Liver (tissue), 3 donors: ENCODE measurements at regions not wholly inside any gene's neighbourhood (a gene's known extent, or its start where the extent isn't known, plus 50 kb on each side); places are given as distances from the start of the nearest gene placed in this dataset.

Experiments
- FOXA1 ChIP-seq: IDR thresholded peaks from 2 replicates; pipeline ENCODE4 v1.6.1; 2016; ENCODE audit warnings: antibody characterized with exemption
- GABPA ChIP-seq, 2 donors: IDR thresholded peaks in 1 of 2; conservative IDR thresholded peaks in 1 of 2; 2 replicates each; pipeline ENCODE4 v1.6.1; 2016; ENCODE audit warnings: antibody characterized with exemption in 2 of 2, mild to moderate bottlenecking in 1 of 2, moderate library complexity in 1 of 2
- JUND ChIP-seq, 2 donors: IDR thresholded peaks; 2 replicates each; pipeline ENCODE4 v1.6.1; 2016; ENCODE audit warnings: antibody characterized with exemption in 2 of 2
- RAD21 ChIP-seq, 2 donors: IDR thresholded peaks; 2 replicates each; pipeline ENCODE4 v1.6.1; 2016; ENCODE audit warnings: antibody characterized with exemption in 2 of 2, mild to moderate bottlenecking in 2 of 2
- TAF1 ChIP-seq: conservative IDR thresholded peaks from 2 replicates; pipeline ENCODE4 v1.6.1; 2016; ENCODE audit warnings: antibody characterized with exemption, mild to moderate bottlenecking
- TF ChIP-seq, protein P1 (sequence below): fragments of 150-350 bp; IDR thresholded peaks from 2 replicates; pipeline ENCODE4 v1.5.1; 2017; ENCODE audit warnings: improper control_type of control experiment, low read depth, low read length; ENCODE audit not compliant: missing input control
- TF ChIP-seq, protein P2 (sequence below): IDR thresholded peaks from 2 replicates; pipeline ENCODE4 v1.6.1; 2016; ENCODE audit warnings: antibody characterized with exemption
- TF ChIP-seq, protein P3 (sequence below): IDR thresholded peaks from 2 replicates; pipeline ENCODE4 v1.6.1; 2016; ENCODE audit warnings: antibody characterized with exemption
- TF ChIP-seq, protein P4 (sequence below): IDR thresholded peaks from 2 replicates; pipeline ENCODE4 v1.6.1; 2016; ENCODE audit warnings: antibody characterized with exemption
- TF ChIP-seq, protein P5 (sequence below): IDR thresholded peaks from 2 replicates; pipeline ENCODE4 v1.6.1; 2016; ENCODE audit warnings: antibody characterized with exemption, mild to moderate bottlenecking
- donor health status: healthy.
- donor health status: healthy.

DNA sequence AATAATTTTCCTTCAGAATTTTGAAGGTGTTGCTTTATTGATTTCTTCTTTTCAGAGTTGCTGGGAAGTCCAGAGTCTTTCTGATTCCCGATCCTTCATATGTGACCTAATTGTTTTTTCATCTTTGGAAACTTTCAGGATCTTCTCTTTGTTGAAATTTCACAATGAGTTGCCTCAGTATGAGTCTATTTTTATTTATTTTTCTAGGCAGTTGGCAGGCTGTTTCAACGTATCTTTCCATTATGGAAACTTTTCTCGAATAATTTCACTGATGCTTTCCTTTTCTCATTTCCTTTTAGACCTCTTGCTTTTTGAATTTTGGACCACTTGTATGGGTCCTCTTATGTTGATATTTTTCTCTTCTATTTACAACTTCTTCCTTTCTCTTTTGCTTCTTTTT, 354.3 kb downstream of the TGFB2 start:
- TF ChIP-seq, protein P1, sequence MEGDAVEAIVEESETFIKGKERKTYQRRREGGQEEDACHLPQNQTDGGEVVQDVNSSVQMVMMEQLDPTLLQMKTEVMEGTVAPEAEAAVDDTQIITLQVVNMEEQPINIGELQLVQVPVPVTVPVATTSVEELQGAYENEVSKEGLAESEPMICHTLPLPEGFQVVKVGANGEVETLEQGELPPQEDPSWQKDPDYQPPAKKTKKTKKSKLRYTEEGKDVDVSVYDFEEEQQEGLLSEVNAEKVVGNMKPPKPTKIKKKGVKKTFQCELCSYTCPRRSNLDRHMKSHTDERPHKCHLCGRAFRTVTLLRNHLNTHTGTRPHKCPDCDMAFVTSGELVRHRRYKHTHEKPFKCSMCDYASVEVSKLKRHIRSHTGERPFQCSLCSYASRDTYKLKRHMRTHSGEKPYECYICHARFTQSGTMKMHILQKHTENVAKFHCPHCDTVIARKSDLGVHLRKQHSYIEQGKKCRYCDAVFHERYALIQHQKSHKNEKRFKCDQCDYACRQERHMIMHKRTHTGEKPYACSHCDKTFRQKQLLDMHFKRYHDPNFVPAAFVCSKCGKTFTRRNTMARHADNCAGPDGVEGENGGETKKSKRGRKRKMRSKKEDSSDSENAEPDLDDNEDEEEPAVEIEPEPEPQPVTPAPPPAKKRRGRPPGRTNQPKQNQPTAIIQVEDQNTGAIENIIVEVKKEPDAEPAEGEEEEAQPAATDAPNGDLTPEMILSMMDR: no peak
- TF ChIP-seq, protein P2, sequence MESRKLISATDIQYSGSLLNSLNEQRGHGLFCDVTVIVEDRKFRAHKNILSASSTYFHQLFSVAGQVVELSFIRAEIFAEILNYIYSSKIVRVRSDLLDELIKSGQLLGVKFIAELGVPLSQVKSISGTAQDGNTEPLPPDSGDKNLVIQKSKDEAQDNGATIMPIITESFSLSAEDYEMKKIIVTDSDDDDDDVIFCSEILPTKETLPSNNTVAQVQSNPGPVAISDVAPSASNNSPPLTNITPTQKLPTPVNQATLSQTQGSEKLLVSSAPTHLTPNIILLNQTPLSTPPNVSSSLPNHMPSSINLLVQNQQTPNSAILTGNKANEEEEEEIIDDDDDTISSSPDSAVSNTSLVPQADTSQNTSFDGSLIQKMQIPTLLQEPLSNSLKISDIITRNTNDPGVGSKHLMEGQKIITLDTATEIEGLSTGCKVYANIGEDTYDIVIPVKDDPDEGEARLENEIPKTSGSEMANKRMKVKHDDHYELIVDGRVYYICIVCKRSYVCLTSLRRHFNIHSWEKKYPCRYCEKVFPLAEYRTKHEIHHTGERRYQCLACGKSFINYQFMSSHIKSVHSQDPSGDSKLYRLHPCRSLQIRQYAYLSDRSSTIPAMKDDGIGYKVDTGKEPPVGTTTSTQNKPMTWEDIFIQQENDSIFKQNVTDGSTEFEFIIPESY: no peak
- TF ChIP-seq, protein P3, sequence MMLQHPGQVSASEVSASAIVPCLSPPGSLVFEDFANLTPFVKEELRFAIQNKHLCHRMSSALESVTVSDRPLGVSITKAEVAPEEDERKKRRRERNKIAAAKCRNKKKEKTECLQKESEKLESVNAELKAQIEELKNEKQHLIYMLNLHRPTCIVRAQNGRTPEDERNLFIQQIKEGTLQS: no peak
- TF ChIP-seq, protein P4, sequence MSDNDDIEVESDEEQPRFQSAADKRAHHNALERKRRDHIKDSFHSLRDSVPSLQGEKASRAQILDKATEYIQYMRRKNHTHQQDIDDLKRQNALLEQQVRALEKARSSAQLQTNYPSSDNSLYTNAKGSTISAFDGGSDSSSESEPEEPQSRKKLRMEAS: no peak
- TF ChIP-seq RAD21 (IDR thresholded peaks at IDR 0.05) (no peak), TAF1 (no peak), GABPA (IDR thresholded peaks at IDR 0.05 in 1 of 2, conservative IDR thresholded peaks at IDR 0.05 in 1 of 2) (no peak), FOXA1 (no peak), JUND (IDR thresholded peaks at IDR 0.05) (no peak)
- TF ChIP-seq, protein P5, sequence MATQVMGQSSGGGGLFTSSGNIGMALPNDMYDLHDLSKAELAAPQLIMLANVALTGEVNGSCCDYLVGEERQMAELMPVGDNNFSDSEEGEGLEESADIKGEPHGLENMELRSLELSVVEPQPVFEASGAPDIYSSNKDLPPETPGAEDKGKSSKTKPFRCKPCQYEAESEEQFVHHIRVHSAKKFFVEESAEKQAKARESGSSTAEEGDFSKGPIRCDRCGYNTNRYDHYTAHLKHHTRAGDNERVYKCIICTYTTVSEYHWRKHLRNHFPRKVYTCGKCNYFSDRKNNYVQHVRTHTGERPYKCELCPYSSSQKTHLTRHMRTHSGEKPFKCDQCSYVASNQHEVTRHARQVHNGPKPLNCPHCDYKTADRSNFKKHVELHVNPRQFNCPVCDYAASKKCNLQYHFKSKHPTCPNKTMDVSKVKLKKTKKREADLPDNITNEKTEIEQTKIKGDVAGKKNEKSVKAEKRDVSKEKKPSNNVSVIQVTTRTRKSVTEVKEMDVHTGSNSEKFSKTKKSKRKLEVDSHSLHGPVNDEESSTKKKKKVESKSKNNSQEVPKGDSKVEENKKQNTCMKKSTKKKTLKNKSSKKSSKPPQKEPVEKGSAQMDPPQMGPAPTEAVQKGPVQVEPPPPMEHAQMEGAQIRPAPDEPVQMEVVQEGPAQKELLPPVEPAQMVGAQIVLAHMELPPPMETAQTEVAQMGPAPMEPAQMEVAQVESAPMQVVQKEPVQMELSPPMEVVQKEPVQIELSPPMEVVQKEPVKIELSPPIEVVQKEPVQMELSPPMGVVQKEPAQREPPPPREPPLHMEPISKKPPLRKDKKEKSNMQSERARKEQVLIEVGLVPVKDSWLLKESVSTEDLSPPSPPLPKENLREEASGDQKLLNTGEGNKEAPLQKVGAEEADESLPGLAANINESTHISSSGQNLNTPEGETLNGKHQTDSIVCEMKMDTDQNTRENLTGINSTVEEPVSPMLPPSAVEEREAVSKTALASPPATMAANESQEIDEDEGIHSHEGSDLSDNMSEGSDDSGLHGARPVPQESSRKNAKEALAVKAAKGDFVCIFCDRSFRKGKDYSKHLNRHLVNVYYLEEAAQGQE: no peak
